Fibroblast of mammary gland (primary cell): ENCODE measurements at regions not wholly inside any gene's neighbourhood (a gene's known extent, or its start where the extent isn't known, plus 50 kb on each side); places are given as distances from the start of the nearest gene placed in this dataset.

Experiments used
- DNase-seq: peaks from one replicate; pipeline ENCODE4 v3.0.0-alpha.2; 2010; ENCODE audit warnings: low read depth
- H3K4me3 ChIP-seq: 2 replicates; pipeline ENCODE4 v1.5.1; 2011; ENCODE audit warnings: low read depth, mild to moderate bottlenecking, low read length, moderate library complexity; ENCODE audit not compliant: control insufficient read depth
- CTCF ChIP-seq: conservative IDR thresholded peaks from 2 replicates; pipeline ENCODE4 v1.5.1; 2011; ENCODE audit warnings: low read depth, low read length, inconsistent platforms; ENCODE audit not compliant: control insufficient read depth, insufficient read depth

- TF ChIP-seq CTCF: no peak
- no peak overlapping the region for H3K4me3 ChIP-seq
- DNase-seq: no peak
Measured at GRCh38 chr4:181611033-181611711, 632.0 kb upstream of the TENM3 start.

GRCh38 chr4:181611946-181612600 is 631.1 kb upstream of the TENM3 start:
- no peak for TF ChIP-seq CTCF
- no peak for DNase-seq
- no peak overlapping the region for H3K4me3 ChIP-seq

GRCh38 chr4:181613200-181613599 is 630.0 kb upstream of the TENM3 start:
- H3K4me3 ChIP-seq: no peak overlapping the region
- no peak for TF ChIP-seq CTCF
- no peak for DNase-seq

- no peak for DNase-seq
- no peak overlapping the region for H3K4me3 ChIP-seq
- TF ChIP-seq CTCF: no peak
Measured at GRCh38 chr4:181618038-181618618, 625.1 kb upstream of the TENM3 start.

GRCh38 chr4:181618896-181619295 is 624.3 kb upstream of the TENM3 start:
- no peak for TF ChIP-seq CTCF
- H3K4me3 ChIP-seq: no peak overlapping the region
- DNase-seq: no peak

- DNase-seq: no peak
- no peak for TF ChIP-seq CTCF
- H3K4me3 ChIP-seq: no peak overlapping the region
Measured at GRCh38 chr4:181619651-181620050, 623.6 kb upstream of the TENM3 start.
